M059J (cell line): ENCODE measurements at regions not wholly inside any gene's neighbourhood (a gene's known extent, or its start where the extent isn't known, plus 50 kb on each side); places are given as distances from the start of the nearest gene placed in this dataset.

Experiments used
- DNase-seq: peaks from one replicate; pipeline ENCODE4 v3.0.0-alpha.2; 2012; ENCODE audit warnings: low read depth

- no peak for DNase-seq
Observed at GRCh38 chr16:82358606-82359221, 188.7 kb upstream of the MPHOSPH6 start.

- DNase-seq = no peak
Observed at GRCh38 chr16:82358161-82358560, 188.1 kb upstream of the MPHOSPH6 start.

DNA sequence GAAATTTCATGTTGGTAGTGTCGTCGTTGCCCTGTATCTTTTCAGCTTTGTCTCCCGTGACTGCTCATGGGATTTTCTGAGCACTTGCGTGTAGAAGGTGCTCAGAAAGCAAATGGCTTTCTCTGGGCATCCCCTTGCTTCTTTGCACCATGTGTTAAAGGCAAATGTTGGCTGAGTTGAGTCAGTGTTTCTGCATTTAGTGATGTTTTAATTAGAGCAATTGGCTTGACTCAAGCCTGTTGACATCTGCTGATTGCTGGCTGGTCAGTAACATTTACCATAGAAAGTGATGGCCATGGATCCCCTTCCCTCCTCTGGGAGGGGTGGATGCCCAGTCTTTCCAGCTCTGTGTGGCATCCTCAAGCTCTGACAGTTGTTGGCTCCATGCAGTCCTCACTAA lies 187.2 kb upstream of the MPHOSPH6 start:
- DNase-seq = no peak

- DNase-seq = no peak
Observed at GRCh38 chr16:82350560-82350959, 180.5 kb upstream of the MPHOSPH6 start.

DNA sequence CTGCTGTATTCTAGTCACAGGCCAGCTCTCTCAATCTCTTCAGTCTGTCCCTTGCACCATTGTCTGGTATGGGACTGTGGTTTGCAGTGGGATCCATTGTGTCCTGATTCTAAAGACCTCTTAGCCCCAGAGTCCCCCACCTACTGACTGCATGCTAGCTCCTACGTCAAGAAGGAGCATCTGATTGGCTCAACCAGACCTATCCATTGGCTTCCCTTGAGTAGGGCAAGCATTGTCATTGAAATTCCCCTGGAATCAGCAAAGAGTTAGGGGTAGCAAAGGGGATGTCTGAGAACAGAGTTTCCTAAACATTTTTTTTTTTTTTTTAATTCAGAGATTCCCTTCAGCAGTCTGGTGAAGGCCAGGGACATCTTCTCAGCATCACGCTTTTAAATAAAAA lies 175.3 kb upstream of the MPHOSPH6 start:
- DNase-seq = no peak

DNA sequence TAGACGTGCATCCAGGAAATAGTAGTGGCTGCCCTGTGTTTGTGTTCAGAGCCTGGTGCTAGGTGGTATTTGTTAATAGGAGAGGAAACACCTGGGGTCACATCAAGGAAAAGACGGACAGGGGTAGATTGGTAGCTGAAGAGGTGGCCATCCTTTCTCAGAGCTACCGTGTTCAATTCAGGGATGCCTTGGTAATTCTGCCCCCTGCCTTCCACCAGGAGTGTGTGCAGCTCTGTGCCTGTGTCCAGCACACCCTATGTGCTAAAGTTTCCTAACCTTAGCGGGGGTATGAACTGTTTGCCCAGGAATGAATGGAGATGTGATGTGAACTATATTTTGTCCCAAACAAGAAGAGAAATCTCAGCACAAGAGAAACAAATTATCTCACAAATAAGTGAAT lies 174.1 kb upstream of the MPHOSPH6 start:
- no peak for DNase-seq

GRCh38 chr16:82341146-82341669 lies 171.2 kb upstream of the MPHOSPH6 start:
- no peak for DNase-seq

DNA sequence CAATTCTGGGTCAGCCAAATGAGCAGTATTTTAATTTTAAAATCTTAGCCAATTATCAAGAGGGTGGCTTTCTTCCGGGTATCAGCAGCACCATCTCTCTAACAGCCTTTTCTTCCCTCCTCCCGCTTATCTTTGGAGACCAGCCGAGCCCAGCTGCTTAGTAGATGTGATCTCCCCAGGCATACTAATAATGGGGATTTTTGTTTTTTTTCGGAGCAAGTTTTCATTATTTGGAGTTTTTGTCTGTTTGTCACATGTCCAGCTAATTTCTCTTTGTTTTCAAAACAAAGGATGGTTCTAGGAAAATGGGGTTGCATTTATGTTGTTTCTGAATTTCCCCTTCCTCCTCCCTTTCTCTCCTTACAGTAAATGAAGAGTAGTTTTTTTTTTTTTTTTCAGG lies 170.5 kb upstream of the MPHOSPH6 start:
- no peak for DNase-seq

- DNase-seq = no peak
Observed at GRCh38 chr16:82337355-82337754, 167.3 kb upstream of the MPHOSPH6 start.

DNA sequence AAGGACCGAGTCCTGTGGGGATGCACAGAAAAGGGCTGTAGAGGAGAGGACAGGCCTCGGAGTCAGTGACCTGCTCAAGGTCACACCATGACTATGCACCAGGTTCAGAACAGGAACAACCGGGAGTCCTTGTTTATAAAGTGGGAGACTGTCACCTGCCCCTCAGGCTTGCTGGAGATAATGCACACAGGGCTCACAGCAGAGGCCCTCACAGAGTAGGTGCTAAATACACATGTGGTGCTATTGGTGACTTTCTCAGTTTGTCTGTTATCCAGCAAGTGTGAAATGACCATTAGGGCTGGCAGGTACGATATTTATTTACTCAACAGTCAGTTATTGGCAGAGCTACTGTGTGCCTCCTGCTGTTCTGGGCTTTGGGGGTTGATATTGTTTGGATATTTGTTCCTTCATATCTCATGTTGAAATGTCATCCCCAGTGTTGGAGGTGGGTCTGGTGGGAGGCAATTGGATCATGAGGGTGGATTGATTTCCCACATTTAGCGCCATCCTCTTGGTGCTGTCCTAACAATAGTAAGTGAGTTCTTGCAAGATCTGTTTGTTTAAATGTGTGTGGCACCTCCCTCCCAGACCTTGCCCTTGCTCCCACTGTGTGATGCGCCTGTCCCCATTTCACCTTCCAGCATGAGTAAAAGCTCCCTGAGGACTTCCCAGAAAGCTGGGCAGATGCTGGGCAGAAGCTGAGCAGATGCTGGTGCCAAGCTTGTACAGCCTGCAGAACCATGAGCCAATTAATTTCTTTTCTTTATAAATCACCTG lies 162.1 kb upstream of the MPHOSPH6 start:
- no peak for DNase-seq

GRCh38 chr16:82331397-82331796 lies 161.4 kb upstream of the MPHOSPH6 start:
- no peak for DNase-seq

- DNase-seq = no peak
Observed at GRCh38 chr16:82329504-82330192, 159.6 kb upstream of the MPHOSPH6 start.

DNA sequence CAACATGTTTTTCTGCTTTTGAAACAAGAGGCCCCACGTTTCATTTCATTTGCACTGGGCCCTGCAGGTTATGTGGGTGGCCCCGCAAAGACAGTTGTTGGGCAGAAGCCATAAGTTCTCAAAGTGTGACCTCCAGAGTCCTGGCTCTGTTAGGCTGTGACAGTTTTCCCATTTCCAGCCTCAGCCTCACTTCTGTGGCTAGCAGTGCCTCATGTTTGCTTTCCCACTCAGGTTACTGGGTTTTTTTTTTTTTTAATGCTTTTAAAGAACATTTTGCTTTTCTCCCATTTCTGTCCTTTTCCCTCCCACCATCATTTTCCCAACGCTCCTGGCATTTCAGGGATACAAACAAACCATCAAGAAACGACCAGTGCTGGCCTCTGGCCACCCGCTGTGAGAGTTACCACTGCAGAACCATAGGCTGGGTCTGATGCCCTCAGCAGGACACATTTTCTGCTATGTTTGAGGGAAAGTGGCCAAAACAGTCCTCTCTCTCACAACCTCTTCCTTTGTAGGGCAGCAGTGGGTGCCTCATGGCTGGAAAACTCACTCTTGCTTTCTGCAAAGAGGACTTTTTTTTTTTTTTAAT lies 159.0 kb upstream of the MPHOSPH6 start:
- no peak for DNase-seq

DNA sequence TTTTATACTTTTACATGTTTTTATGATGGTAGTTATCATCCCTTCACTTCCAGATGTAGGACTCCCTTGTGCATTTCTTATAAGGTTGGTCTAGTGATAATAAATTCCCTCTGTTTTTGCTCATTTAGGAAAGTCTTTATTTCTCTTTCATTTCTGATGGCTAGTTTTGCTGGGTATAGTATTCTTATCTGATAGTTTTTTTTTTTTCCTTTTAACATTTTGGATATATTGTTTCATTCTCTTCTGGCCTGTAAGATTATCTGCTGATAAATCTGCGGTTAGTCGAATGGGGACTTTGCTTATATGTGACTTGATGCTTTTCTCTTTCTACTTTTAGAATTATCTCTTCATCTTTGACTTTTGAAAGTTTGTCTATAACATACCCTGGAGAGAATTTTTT lies 153.1 kb upstream of the MPHOSPH6 start:
- no peak for DNase-seq

- DNase-seq = no peak
Observed at GRCh38 chr16:82322177-82322576, 152.2 kb upstream of the MPHOSPH6 start.

DNA sequence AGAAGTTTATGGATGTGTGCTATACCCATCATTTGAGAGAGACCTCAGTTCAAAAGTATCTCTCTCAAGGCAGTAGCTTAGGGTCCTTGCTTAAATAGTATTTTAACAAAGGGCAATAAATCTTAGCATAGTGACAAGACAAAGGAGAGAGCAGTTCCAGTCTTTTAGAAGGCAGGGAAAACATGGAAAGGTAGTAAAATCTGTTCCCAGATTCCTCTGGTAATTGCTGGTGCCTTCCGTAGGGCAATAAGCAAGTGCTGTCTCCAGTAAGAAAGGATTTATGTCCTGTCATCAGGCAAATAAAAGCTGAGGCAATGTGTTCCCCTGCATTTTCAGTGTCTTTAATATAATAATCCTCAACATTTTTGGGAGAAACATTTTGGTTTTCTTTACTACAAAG lies 149.0 kb upstream of the MPHOSPH6 start:
- no peak for DNase-seq

DNA sequence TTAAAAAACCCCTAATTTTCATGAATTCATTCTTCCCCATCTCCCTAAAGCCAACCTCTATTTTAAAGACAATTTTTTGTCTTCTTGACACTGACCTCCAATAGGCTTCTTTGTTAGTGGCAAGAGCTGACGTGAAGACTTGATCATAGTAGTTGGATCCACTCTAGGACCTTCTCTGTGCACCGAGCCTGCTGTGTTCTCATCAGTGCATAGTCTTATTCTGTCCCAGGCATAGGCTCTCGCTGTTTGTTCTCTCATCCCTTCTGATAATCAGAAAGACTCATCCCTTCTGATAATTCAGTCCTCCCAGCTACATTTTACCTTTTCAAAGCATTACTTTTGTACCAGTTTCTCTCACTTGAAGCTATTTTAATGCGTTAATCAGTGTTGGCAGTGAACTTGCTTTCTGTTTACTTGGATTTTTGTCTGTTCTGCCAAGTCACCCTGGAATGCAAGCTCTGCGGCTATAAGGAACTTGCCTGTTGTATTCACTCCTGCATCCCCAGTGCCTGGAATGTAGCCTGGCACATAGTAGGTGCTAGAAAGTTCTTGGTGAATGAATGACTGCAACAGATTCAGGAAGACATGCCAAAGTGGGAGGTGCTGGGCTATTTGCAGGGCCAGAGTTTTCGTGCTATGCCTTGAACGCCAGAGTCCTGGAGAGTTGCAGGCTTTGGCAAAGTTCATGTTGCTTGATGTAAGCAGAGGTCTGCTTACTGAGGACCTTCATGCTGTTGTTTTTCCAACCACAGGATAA lies 147.6 kb upstream of the MPHOSPH6 start:
- no peak for DNase-seq

DNA sequence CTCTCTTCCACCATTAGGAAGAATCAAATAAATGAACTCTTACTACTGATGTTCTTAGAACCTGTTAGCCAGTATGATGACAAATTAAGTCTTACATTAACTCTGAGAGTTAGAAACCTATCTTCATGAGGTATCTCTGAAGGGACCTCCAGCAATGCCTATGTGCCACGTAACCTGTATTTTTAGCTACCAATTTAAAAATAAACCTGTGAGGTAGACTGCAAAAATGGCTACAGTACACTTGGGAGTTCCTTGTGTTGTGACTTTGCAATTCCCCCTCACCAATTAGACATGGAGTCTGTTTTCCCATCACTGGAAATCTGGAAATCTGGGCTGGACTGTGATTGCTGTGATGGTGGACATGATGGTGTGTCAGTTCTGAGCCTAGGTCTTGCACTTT lies 143.7 kb upstream of the MPHOSPH6 start:
- no peak for DNase-seq

DNA sequence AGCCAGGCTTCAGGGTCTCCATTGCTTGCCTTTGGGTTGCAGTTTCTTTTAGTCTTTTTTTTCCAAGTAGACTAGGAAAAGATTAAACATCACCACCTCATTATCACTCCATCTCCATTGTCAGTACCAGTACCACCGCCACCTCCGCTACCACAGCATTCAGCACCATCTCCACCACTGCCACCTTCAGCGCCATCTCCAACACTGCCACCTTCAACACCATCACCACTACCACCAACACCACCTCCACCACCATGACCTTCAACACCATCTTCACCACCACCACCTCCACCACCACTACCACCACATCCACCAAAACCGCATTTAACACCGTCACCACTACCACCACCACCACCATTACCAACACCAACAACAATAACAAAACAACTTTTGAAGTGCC lies 141.5 kb upstream of the MPHOSPH6 start:
- DNase-seq = no peak

DNA sequence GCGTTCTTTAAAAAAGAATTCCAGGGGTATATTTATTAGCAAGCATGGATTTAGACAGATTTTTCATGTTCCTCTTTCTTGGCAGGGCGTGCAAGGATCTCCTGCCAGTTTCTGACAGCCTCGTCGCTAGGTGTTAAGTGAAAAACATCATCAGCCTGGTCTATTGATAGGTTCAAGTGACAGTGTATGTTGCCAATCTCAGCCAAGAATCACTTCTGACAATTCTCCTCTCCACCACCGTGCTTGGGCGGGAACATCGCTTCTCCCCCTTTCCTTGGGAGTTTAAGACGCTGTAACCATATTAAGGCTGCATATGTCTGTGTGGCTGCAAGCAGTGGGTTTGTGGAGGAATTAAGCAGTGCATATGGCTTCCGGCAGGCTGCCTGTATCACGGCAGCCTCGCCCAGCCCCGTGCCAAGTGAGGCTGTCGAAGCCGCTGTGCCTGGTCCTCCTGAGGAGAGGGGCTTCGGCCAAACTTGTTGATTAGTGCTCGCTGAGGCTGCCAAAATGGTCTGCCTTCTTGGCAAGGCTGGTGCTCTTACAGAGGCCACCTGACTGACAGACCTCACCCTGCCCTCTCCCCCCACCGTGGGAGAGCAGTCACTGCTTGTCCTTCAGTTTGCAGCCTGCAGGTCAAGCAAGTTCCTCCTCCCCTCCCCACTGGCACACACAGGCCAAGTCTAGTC lies 132.2 kb upstream of the MPHOSPH6 start:
- no peak for DNase-seq

GRCh38 chr16:82301146-82301755 lies 131.2 kb upstream of the MPHOSPH6 start:
- DNase-seq = no peak
